CD4-positive, alpha-beta T cell (primary cell): ENCODE measurements at regions not wholly inside any gene's neighbourhood (a gene's known extent, or its start where the extent isn't known, plus 50 kb on each side); places are given as distances from the start of the nearest gene placed in this dataset.

Source experiments
- ATAC-seq: fragments of 200-7000 bp; cut with Tn5 transposase; one replicate; pipeline ENCODE4 v1.10.0; 2022; ENCODE audit warnings: mild to moderate bottlenecking; ENCODE audit not compliant: poor library complexity
- CTCF ChIA-PET: fragments of 350-600 bp; sonication (Branson Sonifier 250); formaldehyde crosslinking; loops from one replicate; lab custom pipeline; 2021; ENCODE audit warnings: antibody characterized with exemption, inconsistent platforms; lab: Charles Lee
- POLR2A ChIA-PET: fragments of 350-600 bp; sonication (Branson Sonifier 250); formaldehyde crosslinking; loops from one replicate; lab custom pipeline; 2021; ENCODE audit warnings: antibody characterized with exemption, inconsistent platforms; lab: Charles Lee
- DNase-seq, 14 experiments: peaks; one replicate each; pipeline ENCODE4 v3.0.0-alpha.2; 2013 to 2020; ENCODE audit warnings: mixed read lengths in 2 of 14
- H3K27ac ChIP-seq, 2 donors: one replicate each; pipeline versions ENCODE4 v1.5.1 to v1.7.0; 2013; ENCODE audit warnings: low read length in 2 of 2, low read depth in 1 of 2, mild to moderate bottlenecking in 1 of 2
- H3K27me3 ChIP-seq, 2 experiments: 1 replicate in 1 of 2; 2 replicates in 1 of 2; pipeline versions ENCODE4 v1.6.1 to v1.7.0; 2013; ENCODE audit warnings: low read length in 2 of 2, control low read depth in 1 of 2, mild to moderate bottlenecking in 1 of 2, moderate library complexity in 1 of 2; ENCODE audit not compliant: insufficient read depth in 2 of 2, control insufficient read depth in 1 of 2
- H3K36me3 ChIP-seq: one replicate; pipeline ENCODE4 v1.6.1; 2013; ENCODE audit warnings: low read length, control low read depth; ENCODE audit not compliant: insufficient read depth
- H3K4me1 ChIP-seq: one replicate; pipeline ENCODE4 v1.6.1; 2013; ENCODE audit warnings: low read length, control low read depth; ENCODE audit not compliant: insufficient read depth
- H3K4me3 ChIP-seq: one replicate; pipeline ENCODE4 v1.5.1; 2013; ENCODE audit warnings: mild to moderate bottlenecking, low read length, moderate library complexity
- H3K9me3 ChIP-seq, 2 experiments: 1 replicate in 1 of 2; 2 replicates in 1 of 2; pipeline versions ENCODE4 v1.6.1 to v1.7.0; 2013; ENCODE audit warnings: low read length in 2 of 2, mild to moderate bottlenecking in 2 of 2, control low read depth in 1 of 2, moderate library complexity in 1 of 2; ENCODE audit not compliant: control insufficient read depth in 1 of 2, insufficient read depth in 1 of 2
- H3K27ac Mint-ChIP-seq: one replicate; pipeline ENCODE4 v1.8.0; 2020; ENCODE audit warnings: mixed read lengths
- H3K27me3 Mint-ChIP-seq: one replicate; pipeline ENCODE4 v1.8.0; 2021; ENCODE audit warnings: mixed read lengths
- H3K36me3 Mint-ChIP-seq: one replicate; pipeline ENCODE4 v1.8.0; 2021; ENCODE audit warnings: low read depth, mixed read lengths
- H3K4me1 Mint-ChIP-seq: one replicate; pipeline ENCODE4 v1.8.0; 2021; ENCODE audit warnings: low read depth, mixed read lengths
- H3K4me3 Mint-ChIP-seq: one replicate; pipeline ENCODE4 v1.8.0; 2020; ENCODE audit warnings: mild to moderate bottlenecking, mixed read lengths
- H3K9me3 Mint-ChIP-seq: one replicate; pipeline ENCODE4 v1.8.0; 2020; ENCODE audit warnings: mixed read lengths
- intact Hi-C, 2 experiments: fragments of 100-400 bp; cut with DNase I in 1 of 2; cut with micrococcal nuclease in 1 of 2; formaldehyde crosslinking; loops; one replicate each; pipeline versions ENCODE4 v1.15.1 to v1.9.0; 2023 to 2025; cut with DNase I, micrococcal nuclease
- TF ChIP-seq, protein P1 (sequence below): fragments of 200-600 bp; IDR thresholded peaks from one replicate; pipeline ENCODE4 v1.8.0; 2022; ENCODE audit warnings: antibody characterized with exemption, mild to moderate bottlenecking

GRCh38 chr2:105598829-105599698 lies 145.6 kb upstream of the NCK2 start:
- TF ChIP-seq, protein P1, sequence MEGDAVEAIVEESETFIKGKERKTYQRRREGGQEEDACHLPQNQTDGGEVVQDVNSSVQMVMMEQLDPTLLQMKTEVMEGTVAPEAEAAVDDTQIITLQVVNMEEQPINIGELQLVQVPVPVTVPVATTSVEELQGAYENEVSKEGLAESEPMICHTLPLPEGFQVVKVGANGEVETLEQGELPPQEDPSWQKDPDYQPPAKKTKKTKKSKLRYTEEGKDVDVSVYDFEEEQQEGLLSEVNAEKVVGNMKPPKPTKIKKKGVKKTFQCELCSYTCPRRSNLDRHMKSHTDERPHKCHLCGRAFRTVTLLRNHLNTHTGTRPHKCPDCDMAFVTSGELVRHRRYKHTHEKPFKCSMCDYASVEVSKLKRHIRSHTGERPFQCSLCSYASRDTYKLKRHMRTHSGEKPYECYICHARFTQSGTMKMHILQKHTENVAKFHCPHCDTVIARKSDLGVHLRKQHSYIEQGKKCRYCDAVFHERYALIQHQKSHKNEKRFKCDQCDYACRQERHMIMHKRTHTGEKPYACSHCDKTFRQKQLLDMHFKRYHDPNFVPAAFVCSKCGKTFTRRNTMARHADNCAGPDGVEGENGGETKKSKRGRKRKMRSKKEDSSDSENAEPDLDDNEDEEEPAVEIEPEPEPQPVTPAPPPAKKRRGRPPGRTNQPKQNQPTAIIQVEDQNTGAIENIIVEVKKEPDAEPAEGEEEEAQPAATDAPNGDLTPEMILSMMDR = no peak
- H3K27me3 Mint-ChIP-seq = no peaks in the 10 kb centered on the region
- ChIA-PET POLR2A (interaction anchor here (0.6 to 1.4 kb wide), 2 partner anchors 139 to 156 kb away, joined by 3 to 6 read pairs; no protein-coding TSS in a partner anchor), CTCF (no interaction called here)
- Histone ChIP-seq H3K27me3 (no peaks in the 10 kb centered on the region), H3K4me3 (no peak overlapping the region), H3K9me3 (no peaks in the 10 kb centered on the region), H3K27ac (no peak overlapping the region), H3K36me3 (no peaks in the 10 kb centered on the region), H3K4me1 (peaks cover 9% of the 10 kb centered on the region)
- no peak overlapping the region for H3K4me3 Mint-ChIP-seq
- DNase-seq = peak in 1 of 14 experiments; percentile 13
- H3K9me3 Mint-ChIP-seq = no peaks in the 10 kb centered on the region
- peaks cover 28% of the 10 kb centered on the region for H3K4me1 Mint-ChIP-seq
- peak overlapping the region; percentile 81 for H3K27ac Mint-ChIP-seq
- H3K36me3 Mint-ChIP-seq = no peaks in the 10 kb centered on the region
- peak; percentile 47 for ATAC-seq
- intact Hi-C loops = no loop called here

DNA sequence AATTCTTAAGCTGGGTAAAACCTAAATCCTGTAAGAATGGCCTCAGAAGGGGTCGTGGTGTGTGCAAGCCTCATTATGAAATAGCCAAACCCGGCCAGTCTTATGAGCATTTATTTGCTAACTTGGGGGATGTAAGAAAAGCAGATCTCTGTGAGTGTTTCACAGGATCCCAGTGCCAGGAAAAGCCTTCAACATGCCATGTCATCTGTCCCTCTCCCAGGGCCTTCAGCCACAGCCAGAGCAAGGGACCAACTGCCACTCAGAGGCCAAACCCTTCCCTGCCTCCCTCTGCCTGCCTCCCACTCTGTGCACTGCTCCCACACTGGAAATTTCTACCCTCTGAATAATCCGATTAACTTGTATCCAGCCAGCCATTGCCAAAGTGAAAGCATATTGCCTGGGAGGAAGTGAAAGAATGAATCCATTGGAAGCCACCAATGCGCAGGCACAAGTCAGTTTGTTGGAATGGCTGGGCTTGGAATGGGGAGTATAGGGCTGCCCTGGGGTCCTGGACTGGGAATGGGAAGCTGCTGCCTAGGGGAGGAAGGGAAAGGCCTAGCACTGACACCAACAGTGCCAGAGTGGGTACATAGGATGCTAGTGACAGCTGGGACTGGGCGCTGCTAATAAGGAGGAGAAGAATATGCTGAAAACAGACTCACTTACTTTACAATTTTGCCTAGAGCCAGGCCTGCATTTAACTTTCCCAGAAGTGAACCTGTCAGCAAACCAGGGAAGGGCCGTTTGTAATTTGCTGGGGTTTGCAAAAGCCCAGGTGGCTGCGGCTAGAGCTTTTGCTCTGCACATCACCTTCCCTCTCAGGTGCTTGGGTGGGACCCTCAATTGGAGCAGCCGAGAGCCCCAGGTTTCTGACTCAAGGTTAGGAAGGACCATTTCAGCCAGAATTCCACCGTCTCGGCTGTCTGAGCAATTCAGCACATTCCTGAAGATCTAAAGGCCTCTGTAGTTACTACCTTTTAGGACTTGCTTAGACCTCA lies 146.6 kb upstream of the NCK2 start:
- no peaks in the 10 kb centered on the region for H3K36me3 Mint-ChIP-seq
- ChIA-PET POLR2A (interaction anchor here (1.4 kb wide), 1 partner anchor 140 kb away, joined by 6 read pairs; no protein-coding TSS in a partner anchor), CTCF (no interaction called here)
- H3K27ac Mint-ChIP-seq = peak overlapping the region; percentile 81
- no peaks in the 10 kb centered on the region for H3K27me3 Mint-ChIP-seq
- DNase-seq = no peak
- H3K9me3 ChIP-seq = no peaks in the 10 kb centered on the region
- H3K4me1 Mint-ChIP-seq = peaks cover 28% of the 10 kb centered on the region
- H3K27me3 ChIP-seq = no peaks in the 10 kb centered on the region
- no peaks in the 10 kb centered on the region for H3K9me3 Mint-ChIP-seq
- no peak overlapping the region for H3K4me3 Mint-ChIP-seq
- H3K4me3 ChIP-seq = no peak overlapping the region
- H3K36me3 ChIP-seq = no peaks in the 10 kb centered on the region
- peaks cover 9% of the 10 kb centered on the region for H3K4me1 ChIP-seq
- no peak overlapping the region for H3K27ac ChIP-seq
- TF ChIP-seq, protein P1 = no peak
- intact Hi-C loops = no loop called here
- no peak for ATAC-seq

- ATAC-seq = peak; percentile 48
Observed at GRCh38 chr2:105597011-105597805, 147.5 kb upstream of the NCK2 start.

More at GRCh38 chr2:105597011-105597805, 147.5 kb upstream of the NCK2 start:
- H3K27ac Mint-ChIP-seq = peak overlapping the region; percentile 81
- intact Hi-C loops = no loop called here
- DNase-seq = no peak
- TF ChIP-seq, protein P1 = no peak
- Histone ChIP-seq H3K9me3 (no peaks in the 10 kb centered on the region), H3K27me3 (no peaks in the 10 kb centered on the region), H3K4me3 (no peak overlapping the region), H3K36me3 (no peaks in the 10 kb centered on the region), H3K4me1 (peaks cover 9% of the 10 kb centered on the region), H3K27ac (no peak overlapping the region)
- no peaks in the 10 kb centered on the region for H3K36me3 Mint-ChIP-seq
- POLR2A ChIA-PET = interaction anchor here (1.2 kb wide), 1 partner anchor 141 kb away, joined by 5 read pairs; no protein-coding TSS in a partner anchor
- CTCF ChIA-PET = no interaction called here
- no peaks in the 10 kb centered on the region for H3K9me3 Mint-ChIP-seq
- no peak overlapping the region for H3K4me3 Mint-ChIP-seq
- no peaks in the 10 kb centered on the region for H3K27me3 Mint-ChIP-seq
- H3K4me1 Mint-ChIP-seq = peaks cover 28% of the 10 kb centered on the region
